Keratinocyte (primary cell): ENCODE measurements at regions not wholly inside any gene's neighbourhood (a gene's known extent, or its start where the extent isn't known, plus 50 kb on each side); places are given as distances from the start of the nearest gene placed in this dataset.

Experiments used
- EZH2 ChIP-seq: IDR thresholded peaks from one replicate; pipeline ENCODE4 v1.6.1; 2012; ENCODE audit warnings: inconsistent platforms, mild to moderate bottlenecking, low read length, moderate library complexity
- TF ChIP-seq, protein P1 (sequence below), 3 experiments: IDR thresholded peaks in 1 of 3; conservative IDR thresholded peaks in 1 of 3; optimal IDR thresholded peaks in 1 of 3; 2 replicates in 2 of 3; 3 replicates in 1 of 3; pipeline versions ENCODE3 to v1.5.1; 2011; ENCODE audit warnings: low read length in 3 of 3, mild to moderate bottlenecking in 3 of 3, moderate library complexity in 2 of 3, control low read depth in 1 of 3, inconsistent platforms in 1 of 3; ENCODE audit not compliant: insufficient read depth in 2 of 3; ENCODE audit errors: extremely low read depth in 1 of 3

DNA sequence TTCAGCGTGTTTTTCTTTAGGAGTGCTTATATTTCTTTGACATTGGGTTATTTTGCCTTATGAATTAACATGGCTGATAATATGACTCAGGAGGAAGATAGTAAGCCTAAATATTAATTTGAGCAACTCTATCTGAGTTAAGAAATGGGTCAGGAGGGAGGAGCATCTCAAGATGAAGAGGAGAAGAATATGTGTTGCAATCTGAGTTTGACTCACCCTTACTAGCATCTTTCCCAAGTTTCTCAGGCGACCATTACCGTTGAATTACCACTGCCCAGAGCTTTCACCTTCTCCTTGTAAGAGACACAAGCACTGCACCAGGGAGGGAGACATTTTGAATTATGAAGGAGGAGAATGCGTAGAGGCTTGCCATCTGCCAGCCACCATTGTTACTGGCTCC lies 138.3 kb upstream of the MYRIP start:
- TF ChIP-seq, protein P1, sequence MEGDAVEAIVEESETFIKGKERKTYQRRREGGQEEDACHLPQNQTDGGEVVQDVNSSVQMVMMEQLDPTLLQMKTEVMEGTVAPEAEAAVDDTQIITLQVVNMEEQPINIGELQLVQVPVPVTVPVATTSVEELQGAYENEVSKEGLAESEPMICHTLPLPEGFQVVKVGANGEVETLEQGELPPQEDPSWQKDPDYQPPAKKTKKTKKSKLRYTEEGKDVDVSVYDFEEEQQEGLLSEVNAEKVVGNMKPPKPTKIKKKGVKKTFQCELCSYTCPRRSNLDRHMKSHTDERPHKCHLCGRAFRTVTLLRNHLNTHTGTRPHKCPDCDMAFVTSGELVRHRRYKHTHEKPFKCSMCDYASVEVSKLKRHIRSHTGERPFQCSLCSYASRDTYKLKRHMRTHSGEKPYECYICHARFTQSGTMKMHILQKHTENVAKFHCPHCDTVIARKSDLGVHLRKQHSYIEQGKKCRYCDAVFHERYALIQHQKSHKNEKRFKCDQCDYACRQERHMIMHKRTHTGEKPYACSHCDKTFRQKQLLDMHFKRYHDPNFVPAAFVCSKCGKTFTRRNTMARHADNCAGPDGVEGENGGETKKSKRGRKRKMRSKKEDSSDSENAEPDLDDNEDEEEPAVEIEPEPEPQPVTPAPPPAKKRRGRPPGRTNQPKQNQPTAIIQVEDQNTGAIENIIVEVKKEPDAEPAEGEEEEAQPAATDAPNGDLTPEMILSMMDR (optimal IDR thresholded peaks at IDR 0.05 in 1 of 3, IDR thresholded peaks at IDR 0.05 in 1 of 3, conservative IDR thresholded peaks at IDR 0.05 in 1 of 3; ENCODE audit: extremely low read depth in 1 of 3, insufficient read depth in 2 of 3, low read length in 3 of 3): no peak
- no peak for TF ChIP-seq EZH2
